Muscle of leg (tissue), 3 donors: ENCODE measurements at regions not wholly inside any gene's neighbourhood (a gene's known extent, or its start where the extent isn't known, plus 50 kb on each side); places are given as distances from the start of the nearest gene placed in this dataset.
A peak's percentile ranks its signal among the peaks of the same experiment; 100 is the strongest.

Experiments used
- DNase-seq: peaks from one replicate; pipeline ENCODE4 v3.0.0; 2013
- H3K27ac ChIP-seq: one replicate; pipeline ENCODE4 v1.5.1; 2013; ENCODE audit warnings: mild to moderate bottlenecking, low read length, control low read depth
- H3K27me3 ChIP-seq: one replicate; pipeline ENCODE4 v1.6.1; 2013; ENCODE audit warnings: low read length; ENCODE audit not compliant: control insufficient read depth, insufficient read depth
- H3K36me3 ChIP-seq: one replicate; pipeline ENCODE4 v1.6.1; 2013; ENCODE audit warnings: low read length; ENCODE audit not compliant: control insufficient read depth, insufficient read depth
- H3K4me1 ChIP-seq: one replicate; pipeline ENCODE4 v1.6.1; 2013; ENCODE audit warnings: low read length; ENCODE audit not compliant: control insufficient read depth, insufficient read depth
- H3K4me3 ChIP-seq: one replicate; pipeline ENCODE4 v1.5.1; 2013; ENCODE audit warnings: low read length, control low read depth
- H3K9me3 ChIP-seq: replicated peaks from 2 replicates; pipeline ENCODE4 v1.6.1; 2013; ENCODE audit warnings: low read depth, low read length; ENCODE audit not compliant: control insufficient read depth
- WGBS: methylation state at CpG from one replicate; pipeline ENCODE4 v1.1.5; 2013; ENCODE audit warnings: missing lambda C conversion rate; ENCODE audit not compliant: insufficient coverage; 5-methylcytosine and 5-hydroxymethylcytosine counted together

DNA sequence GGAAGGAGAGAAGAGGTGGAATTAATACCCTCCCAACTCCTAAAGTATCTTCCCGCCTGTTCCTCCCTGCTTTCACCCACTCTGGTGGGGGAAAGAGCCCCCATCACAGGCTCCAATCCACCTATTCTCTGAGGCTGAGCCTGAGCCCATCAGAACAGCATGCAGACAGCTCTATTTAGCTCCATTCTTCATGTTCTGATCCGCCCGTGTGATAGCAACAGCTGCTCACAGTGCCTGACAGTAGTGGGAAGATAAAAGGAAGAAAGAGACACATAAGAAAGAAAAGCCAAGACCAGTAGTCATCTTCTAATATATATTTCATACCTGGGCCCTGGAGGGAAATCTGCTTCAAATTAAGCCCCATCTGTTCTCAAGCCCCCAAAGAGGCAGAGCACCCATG, 80.3 kb upstream of the AKIP1 start:
- no peak for DNase-seq
- Histone ChIP-seq H3K27me3 (no peaks in the 10 kb centered on the region), H3K4me3 (no peak overlapping the region), H3K36me3 (peaks cover 9% of the 10 kb centered on the region), H3K27ac (no peak overlapping the region), H3K4me1 (peaks cover 40% of the 10 kb centered on the region), H3K9me3 (no peaks in the 10 kb centered on the region)
- no CpG with 5 or more reads among the region's 3 CpGs for WGBS

DNA sequence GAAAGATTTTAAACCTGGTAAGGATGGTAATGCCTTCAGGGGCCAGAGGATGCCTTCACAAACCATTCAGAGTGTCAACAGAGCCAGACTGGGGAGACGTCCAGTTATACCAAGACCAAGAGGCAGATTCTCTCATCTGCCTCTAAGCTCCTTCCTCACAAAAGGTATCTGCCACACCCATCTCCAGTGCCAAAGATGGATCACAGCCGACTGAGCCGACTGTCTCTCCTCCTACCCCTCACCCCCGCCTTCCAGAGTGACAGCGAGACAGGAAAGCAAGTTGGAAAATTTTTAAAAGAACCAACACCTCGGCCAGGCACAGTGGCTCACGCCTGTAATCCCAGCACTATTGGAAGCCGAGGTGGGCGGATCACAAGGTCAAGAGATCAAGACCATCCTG, 79.1 kb upstream of the AKIP1 start:
- DNase-seq, result no peak
- H3K27me3 ChIP-seq, result no peaks in the 10 kb centered on the region
- H3K4me1 ChIP-seq, result peaks cover 33% of the 10 kb centered on the region
- H3K4me3 ChIP-seq, result no peak overlapping the region
- no peaks in the 10 kb centered on the region for H3K9me3 ChIP-seq
- peak overlapping the region; percentile 6 for H3K27ac ChIP-seq
- H3K36me3 ChIP-seq, result peaks cover 11% of the 10 kb centered on the region
- WGBS, result 83% methylated on average over 5 of the region's 9 CpGs

DNA sequence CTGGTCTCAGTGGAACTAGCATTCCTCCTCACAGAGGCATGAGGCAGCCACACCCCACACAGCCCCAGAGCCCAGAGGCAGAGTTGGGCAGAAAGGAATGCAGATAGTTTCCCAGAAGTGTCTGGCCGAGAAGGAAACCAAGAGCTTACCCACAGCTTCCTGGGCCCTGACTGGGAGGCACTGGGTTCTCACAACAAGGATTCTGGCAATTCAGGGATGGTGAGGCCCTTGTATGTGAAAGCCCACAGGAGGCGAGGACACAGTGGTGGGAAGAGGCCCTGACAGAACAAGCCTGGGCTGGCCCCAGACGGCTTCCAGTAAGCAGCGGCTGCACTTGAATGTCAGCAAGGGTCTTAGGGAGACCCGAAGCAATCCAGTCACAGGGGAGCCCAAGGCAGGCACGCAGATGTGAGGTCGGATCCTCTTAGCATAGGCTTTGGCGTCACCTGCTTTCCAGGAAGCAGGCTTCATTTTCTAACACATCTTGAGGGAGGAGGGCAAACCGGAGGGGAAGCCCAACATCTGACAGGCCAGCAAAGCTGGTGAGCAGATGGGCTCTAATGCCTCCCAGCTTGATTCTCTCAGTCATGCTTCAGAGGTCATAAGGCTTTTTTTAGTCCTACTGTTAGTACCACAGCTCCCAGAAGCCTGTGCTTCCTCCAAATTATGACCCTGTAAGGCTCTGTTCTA, 78.3 kb upstream of the AKIP1 start:
- peak; percentile 84 for DNase-seq
- H3K4me3 ChIP-seq, result no peak overlapping the region
- H3K27ac ChIP-seq, result peak overlapping the region; percentile 89

DNA sequence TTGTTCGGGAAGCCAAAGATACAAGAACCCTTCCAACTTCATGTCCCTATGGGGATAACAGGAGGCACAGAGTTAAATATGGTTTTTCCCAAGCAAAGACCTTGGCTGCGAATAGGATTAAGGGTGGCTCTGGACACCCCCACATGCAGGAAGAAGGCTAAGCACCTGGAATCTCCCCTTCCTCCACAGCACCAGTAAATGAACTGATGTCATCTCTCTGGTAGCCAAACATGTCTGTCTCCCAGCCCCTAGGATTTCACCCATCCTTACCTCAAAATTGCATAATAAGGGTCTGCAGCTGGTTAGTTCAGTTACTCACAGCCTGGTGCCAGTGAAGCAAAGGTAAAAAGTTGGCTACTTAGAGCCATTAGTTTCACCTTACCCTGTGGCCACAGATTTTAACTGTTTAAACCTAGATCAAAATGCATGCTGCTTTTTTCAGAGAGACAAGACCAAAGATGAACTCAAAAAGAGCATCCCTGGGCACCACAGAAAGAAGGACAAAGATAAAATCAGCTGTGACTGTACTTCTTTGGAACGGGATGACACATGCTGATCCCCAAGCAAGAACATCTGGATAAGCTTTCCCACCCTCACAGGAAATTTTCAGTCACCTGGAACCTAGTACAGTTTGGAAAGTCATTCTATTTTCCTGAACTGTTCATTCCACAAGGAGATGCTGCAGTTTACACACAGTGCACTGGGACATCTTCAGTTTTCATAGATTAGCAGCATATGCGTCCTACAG, 77.2 kb upstream of the AKIP1 start:
- H3K27me3 ChIP-seq, result no peaks in the 10 kb centered on the region
- peak overlapping the region; percentile 89 for H3K27ac ChIP-seq
- peaks cover 39% of the 10 kb centered on the region for H3K4me1 ChIP-seq
- DNase-seq, result peak; percentile 52
- 11% methylated on average over 1 of the region's 4 CpGs for WGBS
- no peaks in the 10 kb centered on the region for H3K9me3 ChIP-seq
- no peak overlapping the region for H3K4me3 ChIP-seq
- H3K36me3 ChIP-seq, result peaks cover 5% of the 10 kb centered on the region

More for the DNA sequence above, 78.3 kb upstream of the AKIP1 start:
- Histone ChIP-seq H3K36me3 (peaks cover 8% of the 10 kb centered on the region), H3K27me3 (no peaks in the 10 kb centered on the region), H3K9me3 (no peaks in the 10 kb centered on the region), H3K4me1 (peaks cover 30% of the 10 kb centered on the region)
- 22% methylated on average over 6 of the region's 9 CpGs for WGBS

DNA sequence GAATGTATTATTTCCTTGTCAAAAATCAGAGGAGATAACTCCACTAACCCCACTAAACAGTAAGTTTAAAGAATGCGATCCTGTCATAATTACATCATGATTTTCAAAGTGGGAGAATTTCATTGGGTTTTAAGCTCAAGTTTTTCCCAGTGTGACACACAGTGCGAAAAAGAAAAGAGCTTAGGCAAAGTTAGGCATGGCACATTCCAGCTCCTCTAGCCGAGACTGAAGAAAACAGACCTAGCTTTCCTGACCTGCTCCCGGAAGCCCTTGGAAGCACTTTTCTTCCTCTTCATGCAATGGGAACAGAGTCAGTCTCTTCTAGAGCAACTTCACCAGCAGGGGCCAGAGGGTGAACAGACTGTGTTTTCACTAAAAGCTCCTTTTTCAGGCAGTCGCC, 76.6 kb upstream of the AKIP1 start:
- DNase-seq, result no peak
- Histone ChIP-seq H3K27ac (peak overlapping the region; percentile 29), H3K9me3 (no peaks in the 10 kb centered on the region), H3K27me3 (no peaks in the 10 kb centered on the region), H3K4me1 (peaks cover 41% of the 10 kb centered on the region), H3K36me3 (peaks cover 2% of the 10 kb centered on the region), H3K4me3 (no peak overlapping the region)
- WGBS, result 39% methylated on average over 2 of the region's 5 CpGs

DNA sequence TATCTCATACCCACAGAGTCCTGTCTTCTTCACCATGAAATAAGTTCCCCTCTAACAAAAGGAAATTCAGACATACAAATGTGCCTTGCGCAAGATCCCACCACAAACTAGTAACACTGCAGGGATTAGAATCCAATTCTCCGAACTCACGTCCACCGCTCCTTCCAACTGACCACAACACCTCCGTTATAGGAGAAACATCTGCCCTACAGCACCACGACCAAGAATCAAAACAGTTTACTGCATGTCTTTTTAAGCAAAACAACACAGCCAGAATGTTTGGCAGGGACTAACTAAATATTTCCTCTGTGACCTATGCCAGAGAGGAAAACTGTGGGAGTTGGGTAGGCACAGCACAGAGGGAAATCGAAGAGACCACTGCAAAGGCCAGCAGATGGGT, 72.7 kb upstream of the AKIP1 start:
- Histone ChIP-seq H3K36me3 (peaks cover 2% of the 10 kb centered on the region), H3K9me3 (no peaks in the 10 kb centered on the region), H3K4me1 (peaks cover 36% of the 10 kb centered on the region), H3K27ac (peak overlapping the region; percentile 71), H3K4me3 (no peak overlapping the region), H3K27me3 (no peaks in the 10 kb centered on the region)
- WGBS, result 53% methylated on average over 5 of the region's 7 CpGs
- DNase-seq, result no peak

DNA sequence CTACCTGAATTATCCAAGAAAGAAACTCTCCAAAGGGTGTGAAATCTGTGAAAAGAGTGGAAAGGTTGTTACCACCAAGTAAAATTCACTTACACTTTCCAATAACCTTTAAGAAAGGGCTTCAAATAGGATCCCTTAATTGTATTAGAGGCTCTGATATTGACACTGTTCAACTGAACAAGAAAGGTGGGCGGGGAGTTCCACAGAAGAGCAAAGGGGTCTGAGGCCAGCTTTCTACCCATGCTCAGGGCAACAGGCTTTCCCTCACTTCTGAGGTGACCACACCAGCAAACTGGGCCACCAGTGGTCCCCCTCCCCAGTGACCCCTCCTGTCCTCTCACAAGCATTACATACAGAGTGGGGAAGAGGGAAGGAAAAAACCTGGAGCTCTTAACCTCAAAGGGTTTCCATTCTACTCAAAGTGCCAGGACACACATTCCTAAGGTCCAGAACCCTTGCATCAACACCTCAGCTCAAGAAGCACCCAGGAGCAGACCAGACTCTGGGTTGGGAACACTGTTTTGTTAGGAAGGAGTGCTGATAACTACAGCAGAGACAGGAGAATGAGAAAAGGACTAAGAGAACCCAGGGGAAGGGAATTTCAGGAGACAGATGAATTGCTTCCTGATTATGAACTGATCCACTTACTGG, 71.6 kb upstream of the AKIP1 start:
- no peaks in the 10 kb centered on the region for H3K27me3 ChIP-seq
- DNase-seq, result no peak
- peak overlapping the region; percentile 62 for H3K27ac ChIP-seq
- WGBS, result no CpG with 5 or more reads among the region's 1 CpG
- no peak overlapping the region for H3K4me3 ChIP-seq
- H3K9me3 ChIP-seq, result no peaks in the 10 kb centered on the region
- H3K36me3 ChIP-seq, result peaks cover 2% of the 10 kb centered on the region
- H3K4me1 ChIP-seq, result peaks cover 27% of the 10 kb centered on the region

DNA sequence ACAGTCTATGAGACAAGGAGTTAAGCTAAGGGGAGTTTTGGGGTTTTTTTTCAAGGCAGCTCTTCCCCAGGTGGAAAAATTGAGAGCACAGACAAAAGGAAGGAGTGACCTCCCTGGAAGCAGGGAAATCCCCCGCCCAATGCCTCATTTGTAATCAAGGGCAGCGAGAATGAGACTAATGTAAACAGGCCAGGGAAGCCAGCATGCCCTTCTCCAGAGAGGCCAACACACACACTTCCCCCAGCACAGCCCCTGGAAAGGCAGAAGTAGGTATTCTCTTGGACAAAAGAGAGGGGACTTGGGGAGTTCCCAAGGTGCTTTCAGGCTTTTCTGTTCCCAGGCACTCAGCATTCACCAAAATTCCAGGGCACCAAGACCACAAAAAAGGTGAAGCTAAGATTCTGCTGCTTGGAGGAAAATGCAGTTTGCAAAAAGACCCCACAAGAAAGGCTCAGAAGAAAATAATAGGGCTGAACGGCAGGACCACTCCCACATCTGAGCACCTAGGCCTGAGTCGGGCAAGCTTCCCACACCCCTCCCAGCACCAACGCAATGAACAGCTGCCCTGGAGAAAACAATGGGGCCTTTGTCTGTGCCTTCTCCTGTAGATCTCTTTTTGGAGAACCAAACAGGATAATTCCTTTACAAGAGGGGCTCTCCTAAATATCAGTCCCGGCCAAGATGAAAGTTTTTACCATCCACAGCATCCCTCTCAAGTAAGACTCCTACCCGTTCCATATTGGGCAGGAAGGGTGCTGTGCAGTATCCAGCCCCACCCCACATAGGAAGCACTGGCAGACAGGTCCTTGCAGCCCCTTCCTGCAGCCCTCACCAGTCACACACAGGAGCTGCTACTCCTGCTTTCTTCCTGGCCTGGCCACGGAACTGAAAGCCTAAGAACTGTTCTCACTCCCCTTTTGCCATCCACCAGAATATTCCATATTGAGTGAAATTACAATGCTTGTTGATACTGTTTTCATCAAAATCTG, 70.7 kb upstream of the AKIP1 start:
- H3K36me3 ChIP-seq, result peaks cover 2% of the 10 kb centered on the region
- H3K4me3 ChIP-seq, result no peak overlapping the region
- H3K27me3 ChIP-seq, result no peaks in the 10 kb centered on the region
- no peaks in the 10 kb centered on the region for H3K9me3 ChIP-seq
- H3K4me1 ChIP-seq, result peaks cover 25% of the 10 kb centered on the region
- peak overlapping the region; percentile 62 for H3K27ac ChIP-seq
- 41% methylated on average over 3 of the region's 8 CpGs for WGBS
- DNase-seq, result peak; percentile 76

DNA sequence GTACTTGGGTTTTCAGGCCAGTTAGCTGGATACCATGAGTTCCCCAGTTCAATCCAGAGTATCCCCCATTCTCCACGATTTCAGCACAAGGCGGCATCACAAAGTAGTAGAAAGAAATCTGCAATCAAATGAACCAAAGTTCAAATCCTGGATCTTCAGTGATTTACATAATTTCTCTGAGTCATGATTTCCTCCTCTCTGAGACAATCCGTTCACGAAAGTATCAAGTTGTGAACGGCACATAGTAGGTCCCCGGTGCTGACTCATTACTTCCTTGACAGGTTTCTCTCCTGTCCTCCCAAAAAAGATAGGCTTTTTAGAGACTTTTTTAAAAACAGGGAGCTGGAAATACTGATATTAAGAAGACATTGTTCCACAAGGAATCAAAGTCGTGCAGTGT, 69.1 kb upstream of the AKIP1 start:
- WGBS, result 90% methylated on average over 2 of the region's 7 CpGs
- H3K27ac ChIP-seq, result no peak overlapping the region
- H3K4me3 ChIP-seq, result no peak overlapping the region
- no peaks in the 10 kb centered on the region for H3K36me3 ChIP-seq
- DNase-seq, result no peak
- H3K27me3 ChIP-seq, result no peaks in the 10 kb centered on the region
- no peaks in the 10 kb centered on the region for H3K9me3 ChIP-seq
- peaks cover 25% of the 10 kb centered on the region for H3K4me1 ChIP-seq
